ENCODE measurements at regions not wholly inside any gene's neighbourhood (a gene's known extent, or its start where the extent isn't known, plus 50 kb on each side); places are given as distances from the start of the nearest gene placed in this dataset.
"Not testable (repeated sequence)": the region's sequence is repeated elsewhere in the genome, so short reads cannot be mapped to it uniquely, and the experiment has no call there.

GRCh38 chr7:56229631-56230030 is 113.4 kb upstream of the NUPR2 start:
- no peak for DNase-seq (ENCODE audit: low read depth in 4 of 4, low spot score in 3 of 4)

- no peak for DNase-seq (ENCODE audit: low read depth in 4 of 4, low spot score in 3 of 4)
Observed at GRCh38 chr7:56222866-56223265, 106.6 kb upstream of the NUPR2 start.

GRCh38 chr7:56219017-56219416 is 102.8 kb upstream of the NUPR2 start:
- DNase-seq (ENCODE audit: low read depth in 4 of 4, low spot score in 3 of 4): no peak

GRCh38 chr7:56218510-56218909 is 102.3 kb upstream of the NUPR2 start:
- DNase-seq (ENCODE audit: low read depth in 4 of 4, low spot score in 3 of 4): no peak

- DNase-seq (ENCODE audit: low read depth in 4 of 4, low spot score in 3 of 4): no peak
Observed at GRCh38 chr7:56213574-56213973, 97.4 kb upstream of the NUPR2 start.

GRCh38 chr7:56206420-56206819 is 90.2 kb upstream of the NUPR2 start:
- DNase-seq (ENCODE audit: low read depth in 4 of 4, low spot score in 3 of 4): no peak

- DNase-seq (ENCODE audit: low read depth in 4 of 4, low spot score in 3 of 4): no peak
Observed at GRCh38 chr7:56199639-56200038, 83.4 kb upstream of the NUPR2 start.

GRCh38 chr7:56196195-56196594 is 80.0 kb upstream of the NUPR2 start:
- DNase-seq (ENCODE audit: low read depth in 4 of 4, low spot score in 3 of 4): not testable (repeated sequence)

GRCh38 chr7:56188823-56189346 is 72.7 kb upstream of the NUPR2 start:
- no peak for DNase-seq (ENCODE audit: low read depth in 4 of 4, low spot score in 3 of 4)

GRCh38 chr7:56188376-56188775 is 72.2 kb upstream of the NUPR2 start:
- no peak for DNase-seq (ENCODE audit: low read depth in 4 of 4, low spot score in 3 of 4)

- no peak for DNase-seq (ENCODE audit: low read depth in 4 of 4, low spot score in 3 of 4)
Observed at GRCh38 chr7:56181010-56181409, 64.8 kb upstream of the NUPR2 start.

GRCh38 chr7:56175771-56176170 is 59.6 kb upstream of the NUPR2 start:
- DNase-seq (ENCODE audit: low read depth in 4 of 4, low spot score in 3 of 4): no peak

- DNase-seq (ENCODE audit: low read depth in 4 of 4, low spot score in 3 of 4): no peak
Observed at GRCh38 chr7:56174875-56175760, 58.9 kb upstream of the NUPR2 start.

GRCh38 chr7:56174346-56174874 is 58.2 kb upstream of the NUPR2 start:
- no peak for DNase-seq (ENCODE audit: low read depth in 4 of 4, low spot score in 3 of 4)
